Jurkat, Clone E6-1 (cell line): ENCODE measurements at regions not wholly inside any gene's neighbourhood (a gene's known extent, or its start where the extent isn't known, plus 50 kb on each side); places are given as distances from the start of the nearest gene placed in this dataset.
"Not testable (repeated sequence)": the region's sequence is repeated elsewhere in the genome, so short reads cannot be mapped to it uniquely, and the experiment has no call there.

Experiments used
- DNase-seq: peaks from one replicate; pipeline ENCODE4 v3.0.0-alpha.2; 2011; ENCODE audit warnings: low read depth, low spot score
- H3K4me3 ChIP-seq: 2 replicates; pipeline ENCODE4 v1.5.1; 2011; ENCODE audit warnings: mild to moderate bottlenecking, low read length, control low read depth, moderate library complexity

DNA sequence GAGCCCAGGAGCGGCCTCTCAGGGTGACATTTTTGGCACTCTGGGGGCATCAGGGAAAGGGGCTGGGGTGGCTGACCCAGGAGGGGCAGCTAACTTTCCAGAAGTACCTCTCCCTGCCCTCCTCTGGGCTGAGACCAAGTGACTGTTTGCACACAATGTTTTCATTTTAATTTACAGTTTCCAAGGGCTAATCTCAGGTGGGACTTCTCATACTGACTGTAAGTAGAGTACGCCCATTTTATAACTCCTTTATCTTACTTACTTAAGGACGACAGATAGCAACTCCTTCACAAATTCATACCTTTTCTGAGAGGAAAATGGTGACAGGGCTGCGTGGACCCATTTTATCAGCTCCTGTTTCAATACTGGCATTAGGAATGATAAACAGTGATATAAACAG lies 172.9 kb upstream of the EXOC2 start:
- no peak overlapping the region for H3K4me3 ChIP-seq
- no peak for DNase-seq

DNA sequence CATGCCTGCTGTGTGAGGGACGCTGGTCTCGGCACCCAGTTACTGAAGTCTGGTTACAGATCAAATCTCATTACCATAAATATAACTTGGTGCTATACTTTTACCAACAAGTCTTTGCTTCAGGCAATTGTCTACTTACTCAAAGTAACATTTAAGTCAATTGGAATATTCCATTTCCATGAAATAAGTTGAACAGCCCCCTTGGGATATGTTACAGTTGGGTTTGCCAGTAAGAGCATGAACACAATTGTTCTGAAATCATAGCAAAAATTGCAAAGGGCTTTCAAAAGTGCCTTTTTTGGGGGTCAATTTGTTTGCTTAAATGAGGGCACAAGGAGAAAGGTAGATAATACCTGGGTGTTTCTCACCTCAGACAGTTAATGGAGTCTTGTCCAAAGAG lies 170.9 kb upstream of the EXOC2 start:
- DNase-seq, result no peak
- H3K4me3 ChIP-seq, result no peak overlapping the region

DNA sequence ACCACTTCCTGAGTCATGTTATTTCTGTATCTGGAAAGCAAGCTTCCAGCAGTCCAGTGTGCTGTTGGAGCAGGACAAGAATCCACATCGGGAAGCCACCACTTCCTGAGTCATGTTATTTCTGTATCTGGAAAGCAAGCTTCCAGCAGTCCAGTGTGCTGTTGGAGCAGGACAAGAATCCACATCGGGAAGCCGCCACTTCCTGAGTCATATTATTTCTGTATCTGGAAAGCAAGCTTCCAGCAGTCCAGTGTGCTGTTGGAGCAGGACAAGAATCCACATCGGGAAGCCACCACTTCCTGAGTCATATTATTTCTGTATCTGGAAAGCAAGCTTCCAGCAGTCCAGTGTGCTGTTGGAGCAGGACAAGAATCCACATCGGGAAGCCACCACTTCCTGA lies 170.2 kb upstream of the EXOC2 start:
- not testable (repeated sequence) for H3K4me3 ChIP-seq, DNase-seq

DNA sequence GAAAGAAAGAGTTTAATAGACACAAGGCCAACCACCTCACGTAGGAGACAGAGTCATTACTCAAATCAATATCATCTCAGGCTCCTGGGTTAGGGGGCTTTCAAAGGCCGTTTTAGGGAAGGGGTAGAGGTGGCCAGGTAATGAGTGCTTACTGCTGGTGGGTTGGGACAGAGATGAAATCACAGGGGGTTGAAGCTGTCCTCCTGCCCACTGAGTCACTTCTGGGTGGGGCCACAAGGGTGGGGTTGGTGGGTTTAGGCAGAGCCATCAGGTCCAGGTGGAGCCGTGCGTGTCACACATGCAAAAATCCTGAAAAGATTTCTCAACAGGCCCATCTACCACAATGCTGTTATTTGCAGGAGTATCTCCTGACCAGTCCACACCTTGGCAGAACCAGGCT lies 167.0 kb upstream of the EXOC2 start:
- no peak overlapping the region for H3K4me3 ChIP-seq
- DNase-seq, result no peak

DNA sequence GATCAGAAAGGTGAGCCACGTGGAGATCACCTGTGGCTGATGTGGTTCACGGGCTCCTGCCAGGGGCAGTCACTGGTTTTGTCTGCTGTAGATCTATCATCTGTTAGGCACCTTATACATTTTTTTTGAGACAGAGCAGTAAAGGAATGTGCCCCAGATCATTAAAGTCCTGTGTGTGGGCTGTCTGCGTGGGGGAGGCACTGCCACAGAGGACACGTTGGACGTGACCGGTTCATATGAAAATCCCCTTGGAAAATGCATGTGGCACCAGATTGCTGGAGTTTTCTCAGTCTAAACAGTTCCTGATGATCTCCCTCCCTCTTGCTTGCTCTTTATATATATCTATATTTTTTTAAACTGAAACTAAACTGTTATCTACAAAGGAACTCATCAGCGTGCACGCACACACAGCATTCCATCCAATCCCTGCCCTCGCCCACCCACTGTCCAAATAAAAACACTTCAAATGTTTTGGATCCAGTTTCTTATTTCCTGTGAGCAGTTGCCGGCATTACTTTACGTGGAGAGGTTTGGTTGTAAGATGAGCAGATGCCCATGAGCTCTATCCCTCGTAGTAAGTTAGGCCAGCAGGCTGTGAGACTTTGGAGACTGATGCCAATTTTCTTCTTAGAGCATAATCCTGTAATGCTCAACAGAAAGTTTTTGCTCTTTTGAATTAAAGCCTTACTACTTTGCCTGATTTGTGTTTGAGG lies 161.6 kb upstream of the EXOC2 start:
- H3K4me3 ChIP-seq, result no peak overlapping the region
- DNase-seq, result no peak

DNA sequence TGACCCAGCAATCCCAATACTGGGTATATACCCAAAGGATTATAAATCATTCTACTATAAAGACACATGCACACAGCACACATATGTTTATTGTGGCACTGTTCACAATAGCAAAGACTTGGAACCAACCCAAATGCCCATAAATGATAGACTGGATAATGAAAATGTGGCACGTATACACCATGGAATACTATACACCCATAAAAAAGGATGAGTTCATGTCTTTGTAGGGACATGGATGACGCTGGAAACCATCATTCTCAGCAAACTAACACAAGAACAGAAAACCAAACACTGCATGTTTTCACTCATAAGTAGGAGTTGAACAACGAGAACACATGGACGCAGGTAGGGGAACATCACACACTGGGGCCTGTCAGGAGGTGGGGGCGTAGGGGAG lies 159.3 kb upstream of the EXOC2 start:
- H3K4me3 ChIP-seq, DNase-seq: not testable (repeated sequence)

DNA sequence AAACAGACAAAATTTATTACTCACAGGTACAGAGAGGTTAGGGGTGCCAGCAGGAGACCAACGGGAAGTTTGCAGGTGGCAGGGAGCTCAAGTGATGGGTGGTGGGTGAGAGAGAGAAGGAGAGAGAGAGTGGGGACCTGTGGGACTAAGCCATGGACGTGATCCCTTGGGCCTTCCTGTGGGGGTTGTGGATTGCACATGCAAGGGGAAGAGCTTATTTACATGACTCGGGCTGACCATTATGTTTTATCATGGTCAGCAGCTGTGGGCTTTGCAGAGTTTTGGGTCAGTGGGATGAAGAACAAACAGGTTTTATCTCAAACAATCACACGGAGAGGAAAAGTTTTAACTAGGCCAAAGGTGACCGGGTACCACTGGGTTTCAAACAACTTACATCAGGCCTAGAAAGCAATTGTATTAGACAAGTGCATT lies 156.2 kb upstream of the EXOC2 start:
- DNase-seq, result no peak
- H3K4me3 ChIP-seq, result no peak overlapping the region

DNA sequence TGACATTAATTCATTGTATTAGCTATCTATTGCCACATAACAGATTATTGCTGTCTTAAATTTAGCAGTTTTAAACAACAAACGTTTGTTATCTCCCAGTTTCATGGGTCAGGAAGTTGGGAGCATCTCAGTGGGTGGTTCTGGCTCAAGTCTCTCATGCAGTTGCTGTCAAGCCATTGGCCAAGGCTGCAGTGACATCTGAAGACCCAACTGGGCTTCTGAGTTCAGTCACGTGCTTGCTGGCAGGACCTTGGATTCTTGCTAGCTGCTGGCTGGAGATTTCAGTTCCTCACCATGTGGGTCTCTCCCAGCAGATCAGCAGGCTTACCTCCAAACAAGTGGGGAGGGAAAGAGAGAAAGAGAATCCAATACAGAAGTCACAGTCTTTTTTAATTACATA lies 152.6 kb upstream of the EXOC2 start:
- no peak for DNase-seq
- no peak overlapping the region for H3K4me3 ChIP-seq

DNA sequence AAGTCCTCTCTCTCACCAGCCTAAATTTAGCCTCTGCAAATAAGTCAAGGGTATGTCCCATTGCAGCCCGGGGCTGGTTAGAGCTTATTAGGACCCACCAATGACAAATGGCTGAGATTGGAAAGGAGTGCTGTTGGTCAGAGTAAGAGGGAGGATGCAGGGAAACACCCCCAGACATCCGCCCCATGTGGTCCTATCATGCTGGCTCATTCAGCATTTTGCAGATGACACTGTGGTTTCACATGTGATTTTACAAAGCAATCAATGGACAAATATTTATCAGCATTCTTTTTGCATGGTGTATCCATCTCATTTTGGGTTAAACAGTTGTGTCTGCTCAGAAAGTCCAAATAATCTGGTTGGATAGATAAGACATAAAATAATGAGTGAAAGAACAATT lies 152.2 kb upstream of the EXOC2 start:
- H3K4me3 ChIP-seq, result no peak overlapping the region
- no peak for DNase-seq

DNA sequence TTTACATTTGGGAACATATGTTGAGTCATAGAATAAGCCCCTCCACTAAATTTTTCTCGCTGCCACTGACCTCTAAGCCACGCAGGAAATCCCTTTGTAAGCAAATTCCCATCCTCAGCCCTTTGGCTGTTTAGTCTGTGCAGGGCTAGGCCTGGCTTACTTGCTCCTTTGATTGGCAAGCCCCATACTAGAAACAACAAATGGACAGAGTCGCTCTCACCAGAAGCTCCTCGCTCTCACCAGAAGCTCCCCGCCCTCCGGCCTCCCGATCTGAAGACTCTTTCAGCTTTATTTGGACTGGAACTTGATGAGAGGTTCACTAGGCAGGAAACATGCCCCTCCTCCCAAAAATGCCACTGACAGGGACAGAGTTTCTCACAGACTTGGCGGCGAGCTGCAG lies 149.2 kb upstream of the EXOC2 start:
- DNase-seq, result no peak
- H3K4me3 ChIP-seq, result no peak overlapping the region

DNA sequence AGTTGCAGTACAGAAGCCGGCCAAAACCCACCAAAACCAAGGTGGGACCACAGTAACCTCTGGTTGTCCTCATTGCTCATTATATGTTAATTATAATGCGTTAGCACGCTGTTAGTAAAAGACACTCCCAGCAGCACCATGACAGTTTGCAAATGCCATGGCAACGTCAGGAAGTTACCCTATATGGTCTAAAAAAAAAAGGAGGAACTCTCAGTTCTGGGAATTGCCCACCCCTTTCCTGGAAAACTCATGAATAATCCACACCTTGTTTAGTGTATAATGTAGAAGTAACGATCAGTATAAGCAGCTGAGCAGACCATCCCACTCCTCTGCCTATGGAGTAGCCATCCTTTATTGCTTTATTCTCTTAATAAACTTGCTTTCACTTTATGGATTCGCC lies 148.6 kb upstream of the EXOC2 start:
- no peak for DNase-seq
- no peak overlapping the region for H3K4me3 ChIP-seq

DNA sequence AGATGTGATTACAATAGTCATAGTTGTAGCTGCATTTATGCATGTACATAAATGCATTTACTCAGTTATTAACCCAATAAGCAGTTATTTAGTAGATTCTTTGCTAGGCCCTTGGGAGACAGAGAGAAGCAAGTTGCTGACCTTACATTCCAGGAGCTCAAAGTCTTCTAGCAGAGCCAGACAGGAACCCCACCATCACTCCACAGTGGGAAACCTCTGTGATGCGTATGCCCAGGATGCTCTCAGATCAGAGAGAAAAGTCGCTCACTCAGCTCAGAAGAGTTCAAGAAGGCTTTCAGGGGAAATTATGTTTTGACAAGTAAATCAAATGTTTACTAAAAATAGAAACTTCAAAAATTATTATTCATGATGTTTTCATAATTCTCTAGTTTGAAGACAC lies 146.3 kb upstream of the EXOC2 start:
- no peak overlapping the region for H3K4me3 ChIP-seq
- DNase-seq, result no peak

DNA sequence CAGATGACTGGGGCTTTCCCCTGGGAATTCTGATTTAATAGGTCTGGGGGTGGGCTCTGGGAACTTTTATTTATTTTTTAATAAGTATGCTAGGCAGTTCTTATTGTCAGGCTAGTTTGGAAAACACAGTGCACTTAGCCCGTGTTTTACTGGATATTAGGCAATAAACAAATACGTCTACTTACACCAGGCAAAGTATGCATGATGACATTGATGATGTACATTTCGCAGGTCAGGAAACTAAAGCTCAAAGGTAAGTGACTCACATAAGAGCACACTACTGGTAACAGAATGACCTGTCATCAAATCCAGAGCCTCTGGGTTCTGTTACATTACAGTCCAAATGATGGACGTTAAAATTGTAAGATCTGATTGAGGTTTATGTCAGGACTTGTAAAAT lies 144.4 kb upstream of the EXOC2 start:
- H3K4me3 ChIP-seq, result no peak overlapping the region
- DNase-seq, result no peak

DNA sequence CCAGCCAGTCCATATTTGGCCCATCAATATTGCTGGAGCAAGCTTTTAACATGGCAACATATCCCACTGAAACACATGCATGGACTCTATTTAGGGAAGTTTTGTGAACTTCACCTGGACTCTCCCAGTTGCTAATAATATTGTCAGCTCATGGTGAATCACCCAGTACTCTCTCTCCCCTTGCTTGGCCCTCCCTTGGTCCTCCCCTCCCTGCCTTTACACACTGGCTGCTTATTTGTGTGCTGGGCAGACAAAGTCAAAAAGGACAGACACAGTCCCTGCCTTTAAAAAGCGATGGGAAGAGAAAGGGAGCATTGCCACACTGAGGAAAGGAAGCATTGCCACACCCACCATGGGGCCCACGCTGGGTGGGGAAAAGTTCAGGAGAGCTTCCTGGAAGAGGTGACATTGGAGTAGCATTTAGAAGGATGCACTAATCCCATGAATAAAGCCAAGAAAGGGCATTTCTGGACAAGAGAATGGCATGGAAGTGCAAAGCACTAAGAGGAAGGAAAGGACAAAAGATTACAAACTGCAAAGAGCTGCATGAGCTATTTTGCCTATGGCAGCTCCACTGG lies 143.4 kb upstream of the EXOC2 start:
- no peak for DNase-seq
- H3K4me3 ChIP-seq, result no peak overlapping the region

DNA sequence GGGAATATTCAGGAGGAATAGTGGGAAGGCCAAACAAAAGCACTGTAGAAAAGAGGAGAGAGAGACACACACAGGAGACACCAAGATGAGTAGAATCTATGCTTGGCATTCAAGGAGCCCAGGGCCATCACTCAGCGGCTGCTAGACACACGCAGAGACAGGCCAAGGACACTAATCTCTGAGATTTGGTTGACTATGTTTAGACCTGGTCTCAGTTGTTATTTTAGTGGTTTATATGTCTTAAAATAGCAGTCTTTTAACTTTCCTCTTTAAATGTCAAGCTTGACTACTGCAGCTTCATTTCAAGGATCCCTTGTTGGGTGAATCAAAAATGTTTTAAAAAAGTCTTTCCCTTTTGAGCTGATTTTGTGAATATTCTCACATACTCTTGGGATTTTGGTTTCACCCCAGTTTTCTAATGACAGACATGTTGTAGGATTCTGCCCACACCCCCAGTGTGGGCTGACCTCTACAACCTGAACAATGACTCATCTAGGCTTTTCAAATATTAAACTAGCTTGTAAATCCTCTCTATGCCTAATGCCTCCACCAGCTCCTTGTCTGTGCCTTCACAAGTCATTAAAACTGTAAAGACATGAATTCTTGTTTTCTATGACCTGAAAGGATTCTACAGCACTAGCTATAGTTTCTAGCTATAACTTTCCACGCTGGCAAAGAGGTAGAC lies 142.7 kb upstream of the EXOC2 start:
- no peak for DNase-seq
- no peak overlapping the region for H3K4me3 ChIP-seq

DNA sequence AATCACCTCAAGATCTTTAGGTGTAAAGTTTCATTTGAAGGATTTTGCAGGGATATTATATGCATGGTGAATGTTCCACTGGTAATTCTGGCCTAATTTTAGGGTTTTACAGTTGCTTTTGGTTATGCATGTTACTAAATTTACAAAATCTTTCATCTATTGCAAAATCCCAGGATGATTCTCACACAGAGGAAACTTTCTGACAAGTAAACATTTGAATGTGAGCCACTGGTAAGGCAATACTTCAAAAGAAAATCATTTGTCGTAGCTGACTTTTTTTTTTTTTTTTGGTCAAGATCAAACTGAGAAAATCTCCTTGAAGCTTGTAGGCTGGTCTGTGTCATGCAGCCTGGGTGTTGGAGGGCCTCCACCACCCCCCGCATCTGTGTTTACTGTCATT lies 141.9 kb upstream of the EXOC2 start:
- no peak for DNase-seq
- no peak overlapping the region for H3K4me3 ChIP-seq

DNA sequence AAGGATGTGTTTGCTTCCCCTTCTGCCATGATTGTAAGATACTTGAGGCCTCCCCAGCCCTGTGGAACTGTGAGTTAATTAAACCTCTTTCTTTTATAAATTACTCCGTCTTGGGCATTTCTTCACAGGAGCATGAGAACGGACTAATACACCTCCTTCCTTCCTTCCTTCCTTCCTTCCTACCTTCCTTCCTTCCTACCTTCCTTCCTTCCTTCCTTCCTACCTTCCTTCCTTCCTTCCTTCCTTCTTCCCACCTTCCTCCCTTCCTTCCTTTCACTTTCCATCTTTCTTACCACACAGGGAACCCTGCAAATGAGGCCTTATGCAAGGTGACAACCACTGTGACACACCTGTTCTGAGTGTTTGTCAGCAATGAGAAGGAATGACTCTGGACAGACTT lies 141.3 kb upstream of the EXOC2 start:
- no peak for DNase-seq
- H3K4me3 ChIP-seq, result no peak overlapping the region

DNA sequence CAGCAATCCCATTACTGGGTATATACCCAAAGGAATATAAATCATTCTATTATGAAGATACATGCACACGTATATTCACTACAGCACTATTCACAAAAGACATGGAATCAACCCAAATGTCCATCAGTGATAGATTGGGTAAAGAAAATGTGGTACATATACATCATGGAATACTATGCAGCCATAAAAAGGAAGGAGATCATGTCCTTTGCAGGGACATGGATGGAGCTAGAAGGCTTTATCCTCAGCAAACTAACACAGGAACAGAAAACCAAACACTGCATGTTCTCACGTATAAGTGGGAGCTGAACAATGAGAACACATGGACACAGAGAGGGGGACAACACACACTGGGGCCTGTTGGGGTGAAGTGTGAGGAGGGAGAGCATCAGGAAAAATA lies 139.9 kb upstream of the EXOC2 start:
- not testable (repeated sequence) for DNase-seq, H3K4me3 ChIP-seq

DNA sequence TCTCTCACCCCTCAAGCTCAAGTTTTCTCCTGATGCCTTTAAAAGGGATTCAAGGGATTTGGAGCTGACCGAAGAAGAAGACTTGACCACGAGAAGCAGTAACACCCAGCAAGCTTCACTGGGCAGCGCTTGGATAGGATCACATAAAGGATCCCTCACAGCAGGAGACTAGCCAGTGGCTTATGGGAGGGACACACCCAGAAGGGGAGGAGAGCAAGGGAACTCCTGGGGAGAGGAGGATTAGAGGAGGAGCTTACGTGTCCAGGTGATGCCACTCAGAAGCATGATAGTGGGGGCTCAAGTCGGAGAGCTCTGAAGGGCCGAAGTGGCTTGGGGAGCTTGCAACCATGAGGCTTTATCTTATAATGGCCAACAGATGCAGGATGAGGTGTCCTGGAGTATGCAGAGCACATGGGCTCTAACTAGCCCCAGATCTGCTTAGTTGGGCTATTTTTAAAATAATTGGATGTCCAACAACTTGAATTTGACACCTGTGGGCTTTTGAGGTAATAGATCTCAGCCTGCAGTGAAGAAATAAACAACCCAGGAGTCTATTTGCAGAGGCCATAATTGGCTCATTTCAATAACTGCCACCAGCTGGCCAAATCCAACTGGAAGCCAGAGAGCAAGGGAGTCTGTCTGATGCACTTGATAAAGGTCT lies 137.9 kb upstream of the EXOC2 start:
- H3K4me3 ChIP-seq, result no peak overlapping the region
- no peak for DNase-seq

DNA sequence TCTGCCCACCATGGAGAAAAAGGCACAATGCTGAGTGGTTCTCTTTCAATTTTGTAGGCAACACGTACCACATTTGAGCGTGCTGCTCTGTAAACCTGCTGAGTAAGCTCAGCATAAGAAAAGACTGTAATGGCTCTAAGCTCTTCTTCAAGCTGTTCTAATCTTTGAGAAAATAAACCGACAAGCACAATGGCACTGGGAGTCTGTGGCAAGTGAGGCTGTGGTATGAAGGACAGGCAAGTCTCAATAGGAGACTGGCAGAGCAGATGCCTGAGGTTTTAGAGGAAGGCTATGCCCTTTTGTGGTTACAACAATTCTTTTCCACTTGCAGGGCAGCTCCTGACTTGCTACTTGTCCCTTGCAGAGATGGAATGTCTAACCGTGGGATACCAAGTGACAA lies 136.7 kb upstream of the EXOC2 start:
- DNase-seq, result no peak
- H3K4me3 ChIP-seq, result no peak overlapping the region
